ENCODE measurements at regions not wholly inside any gene's neighbourhood (a gene's known extent, or its start where the extent isn't known, plus 50 kb on each side); places are given as distances from the start of the nearest gene placed in this dataset.

GRCh38 chr3:24631481-24631880, 136.8 kb upstream of the THRB start:
- no peak overlapping the region for H3K4me2 ChIP-seq (ENCODE audit: insufficient read depth, low read length)
- DNase-seq (ENCODE audit: low read depth, low spot score) (no peak), FAIRE-seq (no peak)
- no peaks in the 10 kb centered on the region for H3K9me3 ChIP-seq (replicated peaks; ENCODE audit: control insufficient read depth, insufficient read depth, low read length)
- TF ChIP-seq MAX (IDR thresholded peaks at IDR 0.05; ENCODE audit: insufficient read depth, insufficient read length) = no peak
- TF ChIP-seq FOS (IDR thresholded peaks at IDR 0.05; ENCODE audit: borderline replicate concordance, insufficient read depth, low read length) = no peak
- no peak for TF ChIP-seq GATA2 (IDR thresholded peaks at IDR 0.05; ENCODE audit: insufficient read depth, insufficient read length, low read depth, low read length)
- TF ChIP-seq POLR2AphosphoS5 (IDR thresholded peaks at IDR 0.05; ENCODE audit: insufficient read depth, low read depth, low read length) = no peak
- no peak for TF ChIP-seq JUN (IDR thresholded peaks at IDR 0.05; ENCODE audit: borderline replicate concordance, insufficient read depth, insufficient read length, low read depth)
- TF ChIP-seq POLR2A (IDR thresholded peaks at IDR 0.05; ENCODE audit: low read depth, low read length) = no peak
- no peak for TF ChIP-seq EZH2 (IDR thresholded peaks at IDR 0.05; ENCODE audit: borderline replicate concordance, low read depth, low read length, severe bottlenecking)
- TF ChIP-seq MYC (IDR thresholded peaks at IDR 0.05; ENCODE audit: low read depth, low read length) = no peak
- no peak for TF ChIP-seq CTCF (IDR thresholded peaks at IDR 0.05; ENCODE audit: extremely low read depth in 1 of 2, insufficient read depth in 1 of 2, low read depth in 1 of 2, low read length in 2 of 2)
- dilution Hi-C loops (cut with MboI; ENCODE audit: extremely low pct_ligation_motif_present, low sequenced_read_pairs) = no loop called here
- H3K36me3 ChIP-seq (ENCODE audit: control insufficient read depth in 2 of 2, extremely low read depth in 1 of 2, insufficient read depth in 2 of 2, low read length in 2 of 2) = no peaks in the 10 kb centered on the region
- no peak overlapping the region for H2AFZ ChIP-seq (ENCODE audit: low read depth, low read length)
- no peak overlapping the region for H3K9ac ChIP-seq (replicated peaks; ENCODE audit: extremely low read depth, insufficient read depth, low read length)
- CTCF ChIA-PET = no interaction called here
- no peaks in the 10 kb centered on the region for H3K79me2 ChIP-seq (ENCODE audit: control insufficient read depth, insufficient read depth, low read length)
- no peaks in the 10 kb centered on the region for H3K4me1 ChIP-seq (ENCODE audit: control insufficient read depth, extremely low read depth, insufficient read depth, low read length)
- no peaks in the 10 kb centered on the region for H3K9me1 ChIP-seq (replicated peaks; ENCODE audit: control insufficient read depth, extremely low read depth, insufficient read depth, low read length)
- no TSS peak for BruUV-seq (replicated peaks)
- POLR2A ChIA-PET = interaction anchor here (0.6 kb wide), 1 partner anchor 710 kb away, joined by 9 read pairs; no protein-coding TSS in a partner anchor
- H3K27ac ChIP-seq (ENCODE audit: insufficient read depth, low read depth, low read length) = no peak overlapping the region
- H3K4me3 ChIP-seq (replicated peaks in 1 of 3; ENCODE audit: insufficient read depth in 1 of 3, low read depth in 1 of 3, low read length in 3 of 3) = no peak overlapping the region
- intact Hi-C loops (cut with micrococcal nuclease) = no loop called here
- H3K27me3 ChIP-seq (ENCODE audit: control insufficient read depth in 2 of 2, insufficient read depth in 2 of 2, low read length in 2 of 2) = peaks cover 0 to 1% of the 10 kb centered on the region in 2 experiments
- H4K20me1 ChIP-seq (replicated peaks; ENCODE audit: control insufficient read depth, extremely low read depth, insufficient read depth, low read length) = no peaks in the 10 kb centered on the region

Data from endothelial cell of umbilical vein (primary cell).